WTC11 (cell line): ENCODE measurements at regions not wholly inside any gene's neighbourhood (a gene's known extent, or its start where the extent isn't known, plus 50 kb on each side); places are given as distances from the start of the nearest gene placed in this dataset.

Source experiments
- ATAC-seq: fragments of 200-7000 bp; cut with Tn5 transposase; 2 replicates; pipeline ENCODE4 v1.10.0; 2021; ENCODE audit warnings: mild to moderate bottlenecking, moderate library complexity
- CTCF ChIA-PET: fragments of 300-600 bp; sonication (Branson Sonifier 250); formaldehyde crosslinking; loops from one replicate; lab custom pipeline; 2021; ENCODE audit warnings: antibody characterized with exemption; lab: Charles Lee
- POLR2A ChIA-PET: fragments of 350-600 bp; sonication (Branson Sonifier 250); formaldehyde crosslinking; loops from one replicate; lab custom pipeline; 2021; ENCODE audit warnings: antibody characterized with exemption; lab: Charles Lee
- DNase-seq: peaks from one replicate; pipeline ENCODE4 v3.0.0; 2021; ENCODE audit warnings: low spot score
- H3K27ac Mint-ChIP-seq: 2 replicates; pipeline ENCODE4 v1.8.0; 2021; ENCODE audit warnings: mixed read lengths
- H3K27me3 Mint-ChIP-seq: 2 replicates; pipeline ENCODE4 v1.8.0; 2021; ENCODE audit warnings: low read depth, mild to moderate bottlenecking, moderate library complexity, mixed read lengths
- H3K36me3 Mint-ChIP-seq: 2 replicates; pipeline ENCODE4 v1.8.0; 2021; ENCODE audit warnings: mixed read lengths
- H3K4me1 Mint-ChIP-seq: 2 replicates; pipeline ENCODE4 v1.8.0; 2022; ENCODE audit warnings: mixed read lengths
- H3K4me3 Mint-ChIP-seq: 2 replicates; pipeline ENCODE4 v1.8.0; 2021; ENCODE audit warnings: mild to moderate bottlenecking, moderate library complexity, mixed read lengths
- H3K9me3 Mint-ChIP-seq: 2 replicates; pipeline ENCODE4 v1.8.0; 2021; ENCODE audit warnings: mixed read lengths
- AR ChIP-seq: fragments of 250-450 bp; sonication (Bioruptor Pico); IDR thresholded peaks from 2 replicates; pipeline ENCODE4 v1.9.0; 2021; ENCODE audit warnings: mild to moderate bottlenecking
- CREM ChIP-seq: sonication (generic); formaldehyde crosslinking; IDR thresholded peaks from 2 replicates; pipeline ENCODE4 v1.8.1; 2022; ENCODE audit warnings: mild to moderate bottlenecking, missing genetic modification reagents, moderate library complexity
- IRF2 ChIP-seq: sonication (generic); formaldehyde crosslinking; IDR thresholded peaks from 2 replicates; pipeline ENCODE4 v1.8.0; 2022; ENCODE audit warnings: low read depth, missing genetic modification reagents, borderline replicate concordance
- NFE2L1 ChIP-seq: sonication (generic); formaldehyde crosslinking; IDR thresholded peaks from 2 replicates; pipeline ENCODE4 v1.8.1; 2023; ENCODE audit warnings: missing genetic modification reagents
- RELA ChIP-seq: sonication (generic); formaldehyde crosslinking; IDR thresholded peaks from 2 replicates; pipeline ENCODE4 v1.8.1; 2022; ENCODE audit warnings: missing genetic modification reagents, mild to moderate bottlenecking, borderline replicate concordance
- SMAD3 ChIP-seq: sonication (generic); formaldehyde crosslinking; IDR thresholded peaks from 2 replicates; pipeline ENCODE4 v1.8.0; 2022; ENCODE audit warnings: missing genetic modification reagents, mild to moderate bottlenecking, borderline replicate concordance
- TCF7 ChIP-seq: sonication (generic); formaldehyde crosslinking; IDR thresholded peaks from 2 replicates; pipeline ENCODE4 v1.8.0; 2022; ENCODE audit warnings: mild to moderate bottlenecking, low read depth, missing genetic modification reagents, moderate library complexity
- TEAD1 ChIP-seq: sonication (generic); formaldehyde crosslinking; IDR thresholded peaks from 2 replicates; pipeline ENCODE4 v1.8.0; 2022; ENCODE audit warnings: mild to moderate bottlenecking, missing genetic modification reagents
- USF2 ChIP-seq: sonication (generic); formaldehyde crosslinking; IDR thresholded peaks from 2 replicates; pipeline ENCODE4 v1.8.1; 2023; ENCODE audit warnings: mild to moderate bottlenecking, missing genetic modification reagents, moderate library complexity
- ZNF263 ChIP-seq: sonication (generic); formaldehyde crosslinking; IDR thresholded peaks from 2 replicates; pipeline ENCODE4 v1.8.1; 2022; ENCODE audit warnings: low read depth, mild to moderate bottlenecking, moderate library complexity, missing genetic modification reagents
- ZNF281 ChIP-seq: sonication (generic); formaldehyde crosslinking; IDR thresholded peaks from 2 replicates; pipeline ENCODE4 v1.8.0; 2023; ENCODE audit warnings: mild to moderate bottlenecking, missing genetic modification reagents
- ZNF423 ChIP-seq: fragments of 250-450 bp; sonication (Bioruptor Pico); IDR thresholded peaks from 2 replicates; pipeline ENCODE4 v2.1.2; 2022; ENCODE audit warnings: mild to moderate bottlenecking, moderate library complexity
- ZNF532 ChIP-seq: fragments of 250-450 bp; sonication (Bioruptor Pico); IDR thresholded peaks from 2 replicates; pipeline ENCODE4 v1.9.0; 2021; ENCODE audit warnings: mild to moderate bottlenecking, borderline replicate concordance
- ZNF671 ChIP-seq: fragments of 250-450 bp; sonication (Bioruptor Pico); IDR thresholded peaks from 2 replicates; pipeline ENCODE4 v1.8.0; 2021; ENCODE audit warnings: mild to moderate bottlenecking
- ZSCAN18 ChIP-seq: fragments of 250-450 bp; sonication (Bioruptor Pico); IDR thresholded peaks from 2 replicates; pipeline ENCODE4 v2.1.2; 2022; ENCODE audit warnings: mild to moderate bottlenecking, moderate library complexity
- TF ChIP-seq, protein P1 (sequence below): fragments of 250-450 bp; sonication (Bioruptor Pico); IDR thresholded peaks from 2 replicates; pipeline ENCODE4 v1.8.0; 2021; ENCODE audit warnings: mild to moderate bottlenecking
- TF ChIP-seq, protein P2 (sequence below): sonication (generic); formaldehyde crosslinking; conservative IDR thresholded peaks from 2 replicates; pipeline ENCODE4 v1.8.1; 2022; ENCODE audit warnings: mild to moderate bottlenecking, missing genetic modification reagents
- TF ChIP-seq, protein P3 (sequence below): sonication (generic); formaldehyde crosslinking; IDR thresholded peaks from 2 replicates; pipeline ENCODE4 v1.8.0; 2022; ENCODE audit warnings: mild to moderate bottlenecking, missing genetic modification reagents

- TF ChIP-seq ZNF281 (CRISPR knock-in tag) (no peak), NFE2L1 (CRISPR knock-in tag) (no peak), ZSCAN18 (no peak), USF2 (no peak), ZNF423 (no peak), AR (CRISPR knock-in tag) (no peak)
Measured at GRCh38 chr21:16640297-16641027, 872.4 kb upstream of the CXADR start (continued).

GRCh38 chr21:16642353-16642752 is 870.5 kb upstream of the CXADR start:
- Mint-ChIP-seq H3K27me3 (no peaks in the 10 kb centered on the region), H3K27ac (no peak overlapping the region), H3K4me1 (no peaks in the 10 kb centered on the region), H3K4me3 (no peak overlapping the region), H3K9me3 (peaks cover 16% of the 10 kb centered on the region), H3K36me3 (no peaks in the 10 kb centered on the region)
- POLR2A ChIA-PET = no interaction called here
- CTCF ChIA-PET = no interaction called here
- ATAC-seq = no peak
- no peak for DNase-seq
- TF ChIP-seq, protein P1, sequence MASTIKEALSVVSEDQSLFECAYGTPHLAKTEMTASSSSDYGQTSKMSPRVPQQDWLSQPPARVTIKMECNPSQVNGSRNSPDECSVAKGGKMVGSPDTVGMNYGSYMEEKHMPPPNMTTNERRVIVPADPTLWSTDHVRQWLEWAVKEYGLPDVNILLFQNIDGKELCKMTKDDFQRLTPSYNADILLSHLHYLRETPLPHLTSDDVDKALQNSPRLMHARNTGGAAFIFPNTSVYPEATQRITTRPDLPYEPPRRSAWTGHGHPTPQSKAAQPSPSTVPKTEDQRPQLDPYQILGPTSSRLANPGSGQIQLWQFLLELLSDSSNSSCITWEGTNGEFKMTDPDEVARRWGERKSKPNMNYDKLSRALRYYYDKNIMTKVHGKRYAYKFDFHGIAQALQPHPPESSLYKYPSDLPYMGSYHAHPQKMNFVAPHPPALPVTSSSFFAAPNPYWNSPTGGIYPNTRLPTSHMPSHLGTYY (CRISPR knock-in tag) = no peak
- TF ChIP-seq TEAD1 (CRISPR knock-in tag) (no peak), ZNF263 (CRISPR knock-in tag) (no peak), SMAD3 (CRISPR knock-in tag) (no peak), IRF2 (no peak), CREM (CRISPR knock-in tag) (no peak), TCF7 (CRISPR knock-in tag) (no peak), ZNF532 (CRISPR knock-in tag) (no peak), ZNF671 (CRISPR knock-in tag) (no peak), RELA (CRISPR knock-in tag) (no peak)
- TF ChIP-seq, protein P2, sequence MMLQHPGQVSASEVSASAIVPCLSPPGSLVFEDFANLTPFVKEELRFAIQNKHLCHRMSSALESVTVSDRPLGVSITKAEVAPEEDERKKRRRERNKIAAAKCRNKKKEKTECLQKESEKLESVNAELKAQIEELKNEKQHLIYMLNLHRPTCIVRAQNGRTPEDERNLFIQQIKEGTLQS (CRISPR knock-in tag) = no peak
- TF ChIP-seq, protein P3, sequence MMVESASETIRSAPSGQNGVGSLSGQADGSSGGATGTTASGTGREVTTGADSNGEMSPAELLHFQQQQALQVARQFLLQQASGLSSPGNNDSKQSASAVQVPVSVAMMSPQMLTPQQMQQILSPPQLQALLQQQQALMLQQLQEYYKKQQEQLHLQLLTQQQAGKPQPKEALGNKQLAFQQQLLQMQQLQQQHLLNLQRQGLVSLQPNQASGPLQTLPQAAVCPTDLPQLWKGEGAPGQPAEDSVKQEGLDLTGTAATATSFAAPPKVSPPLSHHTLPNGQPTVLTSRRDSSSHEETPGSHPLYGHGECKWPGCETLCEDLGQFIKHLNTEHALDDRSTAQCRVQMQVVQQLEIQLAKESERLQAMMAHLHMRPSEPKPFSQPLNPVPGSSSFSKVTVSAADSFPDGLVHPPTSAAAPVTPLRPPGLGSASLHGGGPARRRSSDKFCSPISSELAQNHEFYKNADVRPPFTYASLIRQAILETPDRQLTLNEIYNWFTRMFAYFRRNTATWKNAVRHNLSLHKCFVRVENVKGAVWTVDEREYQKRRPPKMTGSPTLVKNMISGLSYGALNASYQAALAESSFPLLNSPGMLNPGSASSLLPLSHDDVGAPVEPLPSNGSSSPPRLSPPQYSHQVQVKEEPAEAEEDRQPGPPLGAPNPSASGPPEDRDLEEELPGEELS = no peak
